ENCODE measurements at regions not wholly inside any gene's neighbourhood (a gene's known extent, or its start where the extent isn't known, plus 50 kb on each side); places are given as distances from the start of the nearest gene placed in this dataset.
"Not testable (repeated sequence)": the region's sequence is repeated elsewhere in the genome, so short reads cannot be mapped to it uniquely, and the experiment has no call there.

DNA sequence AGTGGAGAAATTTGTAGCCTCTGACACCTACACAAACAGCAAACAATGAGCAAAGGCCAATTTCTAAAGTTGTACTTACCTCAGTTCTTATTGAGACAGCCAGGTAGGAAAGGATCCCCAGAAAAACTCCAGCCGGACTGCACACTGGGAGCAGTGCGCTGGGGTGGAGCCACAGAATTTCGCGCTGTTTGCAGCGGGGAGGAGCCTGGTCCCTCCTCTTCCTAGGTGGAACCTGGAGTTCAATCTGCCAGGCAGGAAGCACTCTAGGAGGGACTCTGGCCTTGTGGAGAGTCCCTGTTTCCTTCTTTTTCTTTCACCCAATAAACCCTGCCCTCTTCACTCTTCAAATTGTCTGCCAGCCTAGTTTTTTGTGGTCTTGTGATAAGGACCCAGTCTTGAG lies 259.9 kb downstream of the ZFY start:
- TF ChIP-seq, protein P1, sequence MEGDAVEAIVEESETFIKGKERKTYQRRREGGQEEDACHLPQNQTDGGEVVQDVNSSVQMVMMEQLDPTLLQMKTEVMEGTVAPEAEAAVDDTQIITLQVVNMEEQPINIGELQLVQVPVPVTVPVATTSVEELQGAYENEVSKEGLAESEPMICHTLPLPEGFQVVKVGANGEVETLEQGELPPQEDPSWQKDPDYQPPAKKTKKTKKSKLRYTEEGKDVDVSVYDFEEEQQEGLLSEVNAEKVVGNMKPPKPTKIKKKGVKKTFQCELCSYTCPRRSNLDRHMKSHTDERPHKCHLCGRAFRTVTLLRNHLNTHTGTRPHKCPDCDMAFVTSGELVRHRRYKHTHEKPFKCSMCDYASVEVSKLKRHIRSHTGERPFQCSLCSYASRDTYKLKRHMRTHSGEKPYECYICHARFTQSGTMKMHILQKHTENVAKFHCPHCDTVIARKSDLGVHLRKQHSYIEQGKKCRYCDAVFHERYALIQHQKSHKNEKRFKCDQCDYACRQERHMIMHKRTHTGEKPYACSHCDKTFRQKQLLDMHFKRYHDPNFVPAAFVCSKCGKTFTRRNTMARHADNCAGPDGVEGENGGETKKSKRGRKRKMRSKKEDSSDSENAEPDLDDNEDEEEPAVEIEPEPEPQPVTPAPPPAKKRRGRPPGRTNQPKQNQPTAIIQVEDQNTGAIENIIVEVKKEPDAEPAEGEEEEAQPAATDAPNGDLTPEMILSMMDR (IDR thresholded peaks at IDR 0.05; ENCODE audit: low read depth, low read length) = not testable (repeated sequence)
- not testable (repeated sequence) for TF ChIP-seq EZH2phosphoT487 (IDR thresholded peaks at IDR 0.05; ENCODE audit: low read depth)
